Body of pancreas (tissue), 4 donors: ENCODE measurements at regions not wholly inside any gene's neighbourhood (a gene's known extent, or its start where the extent isn't known, plus 50 kb on each side); places are given as distances from the start of the nearest gene placed in this dataset.

Experiments
- ATAC-seq: fragments of 150-250 bp; one replicate; pipeline ENCODE4 v1.9.1; 2016
- DNase-seq, 4 donors: peaks; one replicate each; pipeline ENCODE4 v3.0.0-alpha.2; 2019
- H3K27ac ChIP-seq, 4 donors: fragments of 200-600 bp; sonication (generic); 1 replicate in 3 of 4; 2 replicates in 1 of 4; pipeline versions ENCODE4 v1.5.1 to v1.6.1; 2016 to 2019; ENCODE audit warnings: mild to moderate bottlenecking in 1 of 4, mixed read lengths in 1 of 4, moderate library complexity in 1 of 4
- H3K27me3 ChIP-seq, 2 donors: fragments of 200-600 bp; sonication (generic); one replicate each; pipeline ENCODE4 v1.6.0; 2016; ENCODE audit warnings: mild to moderate bottlenecking in 1 of 2
- H3K36me3 ChIP-seq, 2 donors: fragments of 200-600 bp; sonication (generic); replicated peaks in 1 of 2; 2 replicates each; pipeline ENCODE4 v1.5.1; 2016; ENCODE audit warnings: low read depth in 2 of 2; ENCODE audit not compliant: insufficient read depth in 1 of 2
- H3K4me1 ChIP-seq: fragments of 200-600 bp; sonication (generic); one replicate; pipeline ENCODE4 v1.6.0; 2016
- H3K4me3 ChIP-seq, 2 donors: fragments of 200-600 bp; sonication (generic); 1 replicate in 1 of 2; 2 replicates in 1 of 2; pipeline ENCODE4 v1.5.1; 2016 to 2019
- H3K9me3 ChIP-seq, 3 donors: fragments of 200-600 bp; sonication (generic); 1 replicate in 2 of 3; 2 replicates in 1 of 3; pipeline ENCODE4 v1.5.1; 2016
- CTCF ChIP-seq, 7 experiments: fragments of 450-650 bp in 4 of 7; fragments of 200-600 bp in 3 of 7; sonication (generic) in 3 of 7; IDR thresholded peaks; one replicate each; pipeline ENCODE4 v1.5.1; 2016 to 2019; ENCODE audit warnings: antibody characterized with exemption in 7 of 7
- POLR2A ChIP-seq, 3 donors: fragments of 450-650 bp; IDR thresholded peaks; one replicate each; pipeline ENCODE4 v1.6.1; 2016; ENCODE audit warnings: antibody characterized with exemption in 3 of 3, mild to moderate bottlenecking in 2 of 3
- WGBS, 2 donors: methylation state at CpG; one replicate each; pipeline ENCODE4 v1.1.5; 2017; 5-methylcytosine and 5-hydroxymethylcytosine counted together
- intact Hi-C: fragments of 100-400 bp; cut with DNase I; formaldehyde crosslinking; loops from one replicate; pipeline ENCODE4 v1.15.1; 2023

- 73 to 93% methylated on average over 1 of the region's 1 CpG for WGBS, 2 donors
These were observed 65.8 kb downstream of the SPIN4 start for GRCh38 chrX:63285375-63285774.

GRCh38 chrX:63284659-63285058 lies 66.5 kb downstream of the SPIN4 start:
- no peaks in the 10 kb centered on the region for H3K9me3 ChIP-seq
- H3K36me3 ChIP-seq = no peaks in the 10 kb centered on the region
- no peak for TF ChIP-seq CTCF (IDR thresholded peaks at IDR 0.05)
- no peak for TF ChIP-seq POLR2A (IDR thresholded peaks at IDR 0.05)
- H3K27me3 ChIP-seq = no peaks in the 10 kb centered on the region
- H3K4me1 ChIP-seq = no peaks in the 10 kb centered on the region
- WGBS, 2 donors = 56 to 94% methylated on average over 2 of the region's 2 CpGs
- DNase-seq = no peak
- H3K27ac ChIP-seq = no peak overlapping the region
- intact Hi-C loops = no loop called here
- ATAC-seq = no peak
- no peak overlapping the region for H3K4me3 ChIP-seq

More at GRCh38 chrX:63285375-63285774, 65.8 kb downstream of the SPIN4 start:
- ATAC-seq (no peak), DNase-seq (no peak)
- H3K36me3 ChIP-seq = no peaks in the 10 kb centered on the region
- H3K4me3 ChIP-seq = no peak overlapping the region
- no peak for TF ChIP-seq CTCF (IDR thresholded peaks at IDR 0.05)
- H3K27ac ChIP-seq = no peak overlapping the region
- no peaks in the 10 kb centered on the region for H3K9me3 ChIP-seq
- H3K27me3 ChIP-seq = no peaks in the 10 kb centered on the region
- intact Hi-C loops = no loop called here
- no peaks in the 10 kb centered on the region for H3K4me1 ChIP-seq

- Histone ChIP-seq H3K27ac (no peak overlapping the region), H3K4me3 (no peak overlapping the region), H3K27me3 (no peaks in the 10 kb centered on the region), H3K4me1 (no peaks in the 10 kb centered on the region), H3K36me3 (no peaks in the 10 kb centered on the region), H3K9me3 (no peaks in the 10 kb centered on the region)
- TF ChIP-seq POLR2A (IDR thresholded peaks at IDR 0.05) = no peak
- TF ChIP-seq CTCF (IDR thresholded peaks at IDR 0.05) = no peak
- intact Hi-C loops = no loop called here
- ATAC-seq = no peak
- no peak for DNase-seq
- WGBS, 2 donors = 65 to 83% methylated on average over 3 to 4 of the region's 4 CpGs
These were observed 67.8 kb downstream of the SPIN4 start for GRCh38 chrX:63283348-63283747.

- H3K36me3 ChIP-seq = no peaks in the 10 kb centered on the region
- H3K27ac ChIP-seq = no peak overlapping the region
- DNase-seq (no peak), ATAC-seq (no peak)
- no peaks in the 10 kb centered on the region for H3K9me3 ChIP-seq
- no peaks in the 10 kb centered on the region for H3K4me1 ChIP-seq
- TF ChIP-seq CTCF (IDR thresholded peaks at IDR 0.05) (no peak), POLR2A (IDR thresholded peaks at IDR 0.05) (no peak)
- intact Hi-C loops = no loop called here
- H3K4me3 ChIP-seq = no peak overlapping the region
- H3K27me3 ChIP-seq = no peaks in the 10 kb centered on the region
These were observed 68.3 kb downstream of the SPIN4 start for GRCh38 chrX:63282828-63283227.

- Histone ChIP-seq H3K9me3 (no peaks in the 10 kb centered on the region), H3K27ac (no peak overlapping the region)
- no peak for DNase-seq
These were observed 69.1 kb downstream of the SPIN4 start for GRCh38 chrX:63282077-63282476.

More at GRCh38 chrX:63282077-63282476, 69.1 kb downstream of the SPIN4 start:
- Histone ChIP-seq H3K4me1 (no peaks in the 10 kb centered on the region), H3K36me3 (no peaks in the 10 kb centered on the region), H3K27me3 (no peaks in the 10 kb centered on the region), H3K4me3 (no peak overlapping the region)
- no peak for ATAC-seq
- WGBS, 2 donors = 32 to 53% methylated on average over 2 of the region's 2 CpGs
- intact Hi-C loops = no loop called here
- TF ChIP-seq POLR2A (IDR thresholded peaks at IDR 0.05) (no peak), CTCF (IDR thresholded peaks at IDR 0.05) (no peak)
